GM12864 (cell line): ENCODE measurements at regions not wholly inside any gene's neighbourhood (a gene's known extent, or its start where the extent isn't known, plus 50 kb on each side); places are given as distances from the start of the nearest gene placed in this dataset.

Experiments used
- DNase-seq: peaks from one replicate; pipeline ENCODE4 v3.0.0-alpha.2; 2011; ENCODE audit warnings: low read depth
- H3K4me3 ChIP-seq: 2 replicates; pipeline ENCODE4 v1.5.1; 2011; ENCODE audit warnings: mild to moderate bottlenecking, low read depth, low read length, control low read depth
- TF ChIP-seq, protein P1 (sequence below): IDR thresholded peaks from 2 replicates; pipeline ENCODE4 v1.5.1; 2011; ENCODE audit warnings: low read depth, mild to moderate bottlenecking, moderate library complexity, low read length, control low read depth, inconsistent platforms; ENCODE audit errors: missing control alignments

DNA sequence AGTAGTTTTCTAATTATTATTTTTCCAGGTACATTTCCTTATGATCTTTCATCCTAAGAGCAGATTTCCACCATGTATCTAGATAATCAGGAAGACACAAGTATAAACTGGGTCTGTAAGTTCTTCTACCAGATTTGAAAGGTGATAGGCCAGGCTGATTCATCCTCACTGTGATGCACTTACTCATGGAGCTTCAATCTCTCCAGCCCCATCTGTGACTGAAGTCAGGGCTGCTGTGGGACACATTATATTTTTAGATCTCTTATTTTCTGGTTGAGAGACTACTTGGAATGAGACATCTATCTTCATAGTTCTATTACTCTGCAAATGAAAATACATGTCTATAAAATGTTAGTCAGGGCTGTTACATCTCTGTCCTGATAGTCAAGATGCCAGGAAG is 85.5 kb upstream of the SLC25A13 start:
- no peak overlapping the region for H3K4me3 ChIP-seq
- DNase-seq = no peak
- TF ChIP-seq, protein P1, sequence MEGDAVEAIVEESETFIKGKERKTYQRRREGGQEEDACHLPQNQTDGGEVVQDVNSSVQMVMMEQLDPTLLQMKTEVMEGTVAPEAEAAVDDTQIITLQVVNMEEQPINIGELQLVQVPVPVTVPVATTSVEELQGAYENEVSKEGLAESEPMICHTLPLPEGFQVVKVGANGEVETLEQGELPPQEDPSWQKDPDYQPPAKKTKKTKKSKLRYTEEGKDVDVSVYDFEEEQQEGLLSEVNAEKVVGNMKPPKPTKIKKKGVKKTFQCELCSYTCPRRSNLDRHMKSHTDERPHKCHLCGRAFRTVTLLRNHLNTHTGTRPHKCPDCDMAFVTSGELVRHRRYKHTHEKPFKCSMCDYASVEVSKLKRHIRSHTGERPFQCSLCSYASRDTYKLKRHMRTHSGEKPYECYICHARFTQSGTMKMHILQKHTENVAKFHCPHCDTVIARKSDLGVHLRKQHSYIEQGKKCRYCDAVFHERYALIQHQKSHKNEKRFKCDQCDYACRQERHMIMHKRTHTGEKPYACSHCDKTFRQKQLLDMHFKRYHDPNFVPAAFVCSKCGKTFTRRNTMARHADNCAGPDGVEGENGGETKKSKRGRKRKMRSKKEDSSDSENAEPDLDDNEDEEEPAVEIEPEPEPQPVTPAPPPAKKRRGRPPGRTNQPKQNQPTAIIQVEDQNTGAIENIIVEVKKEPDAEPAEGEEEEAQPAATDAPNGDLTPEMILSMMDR = no peak

DNA sequence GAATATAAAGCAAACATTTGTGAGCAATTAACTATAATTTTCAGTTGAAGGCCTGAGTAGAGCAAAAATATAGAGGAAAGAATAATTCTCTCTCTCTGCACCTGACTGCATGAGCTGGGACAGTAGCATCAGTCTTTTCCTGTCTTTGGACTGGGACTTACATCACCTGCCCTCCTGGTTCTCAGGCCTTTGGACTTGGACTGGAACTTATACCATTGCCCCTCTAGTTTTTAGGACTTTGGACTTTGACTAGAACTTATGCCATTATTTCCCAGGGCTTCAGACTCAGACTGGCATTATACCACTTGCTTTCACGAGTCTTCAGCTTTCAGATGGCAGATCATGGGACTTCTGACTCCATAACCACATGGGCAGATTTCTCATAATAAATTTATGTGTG is 81.0 kb upstream of the SLC25A13 start:
- DNase-seq = no peak
- no peak overlapping the region for H3K4me3 ChIP-seq
- TF ChIP-seq, protein P1 = no peak

DNA sequence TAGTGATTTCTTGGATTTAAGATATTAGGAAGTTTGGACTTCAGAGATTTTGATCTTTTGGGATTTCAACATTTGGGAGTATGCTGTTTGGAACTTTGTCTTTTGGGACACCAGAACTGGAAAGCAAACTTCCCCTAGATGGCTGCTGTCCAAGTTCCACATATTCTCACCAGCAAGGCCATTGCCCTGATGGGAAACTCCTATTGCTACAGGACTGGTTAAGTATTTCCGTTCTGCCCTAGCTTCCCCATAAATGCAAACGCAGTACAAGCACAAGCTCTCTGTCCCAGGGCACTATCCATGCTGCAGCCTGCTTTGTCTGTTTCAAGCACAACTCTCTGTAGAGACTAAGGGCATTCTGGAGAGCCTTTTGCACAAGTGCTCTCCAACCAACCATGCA is 79.3 kb upstream of the SLC25A13 start:
- TF ChIP-seq, protein P1 = no peak
- H3K4me3 ChIP-seq = no peak overlapping the region
- DNase-seq = no peak

DNA sequence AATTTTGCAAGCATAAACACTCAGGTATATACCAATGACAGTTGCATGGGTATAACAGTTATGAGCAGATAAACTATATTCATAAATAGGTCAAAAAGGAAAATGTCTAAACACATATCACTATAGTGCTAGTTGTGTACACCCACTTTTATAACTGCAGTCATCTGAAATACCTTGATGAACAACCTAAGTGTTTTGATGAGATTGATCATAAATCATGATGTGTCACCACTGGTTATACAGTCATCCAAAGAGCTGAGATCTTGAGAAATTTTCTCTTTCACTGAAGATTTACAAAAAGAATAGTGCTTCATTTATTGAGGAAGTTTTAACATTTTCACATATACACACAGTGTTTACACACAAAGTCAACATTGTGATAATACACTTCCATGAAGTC is 78.6 kb upstream of the SLC25A13 start:
- DNase-seq = no peak
- TF ChIP-seq, protein P1 = no peak

DNA sequence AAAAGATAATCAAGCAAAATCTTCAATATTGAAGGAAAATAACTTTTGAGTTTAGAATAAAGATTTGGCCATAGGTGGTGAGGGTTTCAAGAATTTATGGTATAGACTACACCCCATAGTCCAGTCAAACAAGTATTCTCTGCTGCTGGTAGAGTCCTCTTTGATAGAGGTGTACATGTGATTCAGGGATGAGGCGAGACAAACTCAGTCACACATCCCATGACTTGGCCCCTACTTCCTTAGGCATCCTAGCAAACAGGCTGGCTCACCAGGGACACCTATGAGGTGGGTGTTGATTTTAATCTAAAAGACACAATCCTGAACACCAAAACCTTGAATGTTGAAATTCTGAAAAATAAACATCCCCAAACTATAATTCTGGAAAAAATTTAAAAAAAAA is 78.1 kb upstream of the SLC25A13 start:
- no peak overlapping the region for H3K4me3 ChIP-seq
- DNase-seq = no peak
- TF ChIP-seq, protein P1 = no peak

More for the DNA sequence above, 78.6 kb upstream of the SLC25A13 start:
- H3K4me3 ChIP-seq = no peak overlapping the region

DNA sequence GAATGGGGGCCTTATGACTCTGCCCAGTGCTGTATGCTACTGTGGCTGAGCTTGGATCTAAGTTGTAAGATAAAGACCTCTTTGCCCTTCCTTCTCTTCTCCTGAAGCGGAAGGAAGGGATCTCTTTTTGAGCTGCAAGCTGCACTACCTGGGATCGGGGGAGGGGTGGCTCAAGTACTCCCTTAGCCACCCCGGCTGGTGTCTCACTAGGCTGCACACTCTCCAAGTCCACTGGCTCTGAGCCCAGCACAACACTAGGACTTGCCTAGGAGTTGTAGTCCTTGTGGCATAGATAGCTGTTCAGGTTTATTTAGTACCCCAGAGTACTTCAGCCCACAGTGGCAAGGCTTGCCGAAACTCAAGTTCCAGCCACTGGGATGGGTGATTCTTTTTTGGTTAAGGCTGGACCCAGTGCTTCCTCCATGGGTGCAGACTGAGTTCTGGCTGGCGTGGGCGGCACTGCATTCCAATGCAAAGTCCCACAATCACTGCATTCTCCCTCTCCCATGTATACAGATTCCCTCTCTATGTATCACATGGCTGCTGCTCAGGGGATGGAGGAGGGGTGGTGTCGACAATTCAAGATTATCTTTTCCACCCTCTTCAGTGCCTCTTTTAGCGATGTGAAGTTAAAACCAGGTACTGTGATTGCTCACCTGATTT is 76.2 kb upstream of the SLC25A13 start:
- TF ChIP-seq, protein P1 = no peak
- DNase-seq = no peak
- H3K4me3 ChIP-seq = no peak overlapping the region
